ENCODE measurements at regions not wholly inside any gene's neighbourhood (a gene's known extent, or its start where the extent isn't known, plus 50 kb on each side); places are given as distances from the start of the nearest gene placed in this dataset.

DNA sequence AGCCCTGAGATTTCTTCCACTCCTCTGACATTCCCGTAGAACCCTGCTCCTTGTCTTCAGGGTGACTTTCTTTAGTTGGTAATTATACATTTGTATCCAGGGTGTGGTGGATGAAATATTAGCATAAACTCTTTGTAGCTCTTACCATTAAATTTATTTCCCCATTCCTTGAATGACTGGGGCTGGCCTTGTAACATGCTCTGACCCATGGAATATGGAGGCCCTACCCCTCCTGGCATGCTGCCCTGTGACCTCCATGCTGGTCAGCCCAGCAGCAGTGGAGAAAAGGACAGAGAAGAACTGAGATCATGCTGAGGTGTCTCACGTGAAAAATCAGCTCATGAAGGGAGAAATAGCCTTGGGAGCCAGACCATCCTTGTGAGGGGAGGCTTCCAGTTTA lies 96.1 kb upstream of the PROK2 start:
- TF ChIP-seq, protein P1, sequence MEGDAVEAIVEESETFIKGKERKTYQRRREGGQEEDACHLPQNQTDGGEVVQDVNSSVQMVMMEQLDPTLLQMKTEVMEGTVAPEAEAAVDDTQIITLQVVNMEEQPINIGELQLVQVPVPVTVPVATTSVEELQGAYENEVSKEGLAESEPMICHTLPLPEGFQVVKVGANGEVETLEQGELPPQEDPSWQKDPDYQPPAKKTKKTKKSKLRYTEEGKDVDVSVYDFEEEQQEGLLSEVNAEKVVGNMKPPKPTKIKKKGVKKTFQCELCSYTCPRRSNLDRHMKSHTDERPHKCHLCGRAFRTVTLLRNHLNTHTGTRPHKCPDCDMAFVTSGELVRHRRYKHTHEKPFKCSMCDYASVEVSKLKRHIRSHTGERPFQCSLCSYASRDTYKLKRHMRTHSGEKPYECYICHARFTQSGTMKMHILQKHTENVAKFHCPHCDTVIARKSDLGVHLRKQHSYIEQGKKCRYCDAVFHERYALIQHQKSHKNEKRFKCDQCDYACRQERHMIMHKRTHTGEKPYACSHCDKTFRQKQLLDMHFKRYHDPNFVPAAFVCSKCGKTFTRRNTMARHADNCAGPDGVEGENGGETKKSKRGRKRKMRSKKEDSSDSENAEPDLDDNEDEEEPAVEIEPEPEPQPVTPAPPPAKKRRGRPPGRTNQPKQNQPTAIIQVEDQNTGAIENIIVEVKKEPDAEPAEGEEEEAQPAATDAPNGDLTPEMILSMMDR (IDR thresholded peaks at IDR 0.05) = no peak
- no peak for TF ChIP-seq EP300 (IDR thresholded peaks at IDR 0.05)
- no peak for TF ChIP-seq POLR2AphosphoS5 (IDR thresholded peaks at IDR 0.05)
- no peak for TF ChIP-seq POLR2A (IDR thresholded peaks at IDR 0.05)
